ENCODE measurements at regions not wholly inside any gene's neighbourhood (a gene's known extent, or its start where the extent isn't known, plus 50 kb on each side); places are given as distances from the start of the nearest gene placed in this dataset.

DNA sequence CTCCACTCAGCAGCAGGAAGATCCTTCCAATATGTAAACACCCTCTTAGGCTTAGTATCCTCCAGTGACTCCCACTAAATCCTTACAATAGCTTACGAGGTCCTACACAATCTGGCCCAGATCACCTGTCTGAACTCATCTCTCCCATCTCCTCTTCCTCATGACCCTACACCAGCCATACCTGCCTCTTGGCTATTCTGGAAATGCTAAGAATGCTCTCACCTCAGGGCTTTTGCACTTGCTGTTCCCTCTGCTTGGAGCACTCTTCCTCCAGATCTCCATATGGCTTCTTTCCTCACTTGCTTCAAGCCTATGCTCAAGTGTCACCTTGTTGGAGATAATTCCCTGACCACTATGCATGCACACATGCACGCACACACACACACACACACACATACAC, 50.8 kb upstream of the FRMD4A start:
- Histone ChIP-seq H3K4me3 (ENCODE audit: low read length) (no peak overlapping the region), H3K9me3 (replicated peaks; ENCODE audit: control insufficient read depth, low read depth, low read length) (no peaks in the 10 kb centered on the region), H3K27ac (ENCODE audit: low read length) (no peak overlapping the region), H3K4me1 (ENCODE audit: control insufficient read depth, insufficient read depth, low read length) (peaks cover 28% of the 10 kb centered on the region), H3K27me3 (ENCODE audit: control insufficient read depth, insufficient read depth, low read length) (no peaks in the 10 kb centered on the region), H3K36me3 (ENCODE audit: control insufficient read depth, insufficient read depth, low read length) (no peaks in the 10 kb centered on the region)
- 89% methylated on average over 2 of the region's 2 CpGs for WGBS (ENCODE audit: insufficient coverage)
- no peak for DNase-seq

DNA sequence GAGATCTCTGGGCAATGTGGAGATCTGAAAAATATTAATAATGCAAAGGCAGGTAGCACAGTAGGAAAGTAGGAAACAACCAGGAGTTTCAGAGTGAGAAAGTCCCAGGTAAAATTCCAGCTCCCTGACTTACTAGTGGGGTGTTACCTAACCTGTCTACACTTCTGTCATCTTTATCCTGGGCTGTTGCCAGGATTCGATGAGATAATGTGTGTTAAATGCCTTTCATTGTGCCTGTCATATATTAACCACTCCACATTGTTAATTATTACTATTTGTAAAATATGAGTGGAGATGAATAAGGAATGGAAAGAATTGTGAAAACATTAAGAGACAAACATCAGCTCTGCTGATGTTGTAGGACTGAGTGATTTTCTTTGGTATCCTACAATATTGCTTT, 50.0 kb upstream of the FRMD4A start:
- Histone ChIP-seq H3K9me3 (replicated peaks; ENCODE audit: control insufficient read depth, low read depth, low read length) (no peaks in the 10 kb centered on the region), H3K27ac (ENCODE audit: low read length) (no peak overlapping the region), H3K36me3 (ENCODE audit: control insufficient read depth, insufficient read depth, low read length) (no peaks in the 10 kb centered on the region), H3K4me1 (ENCODE audit: control insufficient read depth, insufficient read depth, low read length) (peaks cover 28% of the 10 kb centered on the region), H3K27me3 (ENCODE audit: control insufficient read depth, insufficient read depth, low read length) (no peaks in the 10 kb centered on the region), H3K4me3 (ENCODE audit: low read length) (no peak overlapping the region)
- no CpG with 5 or more reads among the region's 1 CpG for WGBS (ENCODE audit: insufficient coverage)
- no peak for DNase-seq

Measured in muscle of leg (tissue), 3 donors.